ENCODE measurements at regions not wholly inside any gene's neighbourhood (a gene's known extent, or its start where the extent isn't known, plus 50 kb on each side); places are given as distances from the start of the nearest gene placed in this dataset.

GRCh38 chr16:54432897-54433229 lies 146.3 kb upstream of the IRX3 start:
- DNase-seq (ENCODE audit: extremely low read depth, low read depth): no peak
- H3K4me3 ChIP-seq (replicated peaks; ENCODE audit: low read depth, low read length): no peak overlapping the region
- no peak for TF ChIP-seq CTCF (IDR thresholded peaks at IDR 0.05; ENCODE audit: low read depth, low read length, missing control alignments)

GRCh38 chr16:54431997-54432896 lies 145.7 kb upstream of the IRX3 start:
- no peak overlapping the region for H3K4me3 ChIP-seq (replicated peaks; ENCODE audit: low read depth, low read length)
- TF ChIP-seq CTCF (IDR thresholded peaks at IDR 0.05; ENCODE audit: low read depth, low read length, missing control alignments): no peak
- no peak for DNase-seq (ENCODE audit: extremely low read depth, low read depth)

GRCh38 chr16:54431041-54431996 lies 144.7 kb upstream of the IRX3 start:
- peak; percentile 35 for DNase-seq (ENCODE audit: extremely low read depth, low read depth)
- H3K4me3 ChIP-seq (replicated peaks; ENCODE audit: low read depth, low read length): peak overlapping the region; percentile 19

GRCh38 chr16:54430491-54431030 lies 144.0 kb upstream of the IRX3 start:
- peak overlapping the region; percentile 19; the same call in 1 of the 2 replicates for H3K4me3 ChIP-seq (replicated peaks; ENCODE audit: low read depth, low read length)
- no peak for TF ChIP-seq CTCF (IDR thresholded peaks at IDR 0.05; ENCODE audit: low read depth, low read length, missing control alignments)
- peak; percentile 84 for DNase-seq (ENCODE audit: extremely low read depth, low read depth)

More at GRCh38 chr16:54431041-54431996, 144.7 kb upstream of the IRX3 start:
- TF ChIP-seq CTCF (IDR thresholded peaks at IDR 0.05; ENCODE audit: low read depth, low read length, missing control alignments): no peak

GRCh38 chr16:54429029-54429428 lies 142.4 kb upstream of the IRX3 start:
- no peak overlapping the region for H3K4me3 ChIP-seq (replicated peaks; ENCODE audit: low read depth, low read length)
- no peak for TF ChIP-seq CTCF (IDR thresholded peaks at IDR 0.05; ENCODE audit: low read depth, low read length, missing control alignments)
- no peak for DNase-seq (ENCODE audit: extremely low read depth, low read depth)

GRCh38 chr16:54426553-54426849 lies 139.9 kb upstream of the IRX3 start:
- no peak overlapping the region for H3K4me3 ChIP-seq (replicated peaks; ENCODE audit: low read depth, low read length)
- no peak for TF ChIP-seq CTCF (IDR thresholded peaks at IDR 0.05; ENCODE audit: low read depth, low read length, missing control alignments)
- DNase-seq (ENCODE audit: extremely low read depth, low read depth): no peak

Data from HFF-Myc (cell line).